ENCODE measurements at regions not wholly inside any gene's neighbourhood (a gene's known extent, or its start where the extent isn't known, plus 50 kb on each side); places are given as distances from the start of the nearest gene placed in this dataset.

- TF ChIP-seq, protein P1, sequence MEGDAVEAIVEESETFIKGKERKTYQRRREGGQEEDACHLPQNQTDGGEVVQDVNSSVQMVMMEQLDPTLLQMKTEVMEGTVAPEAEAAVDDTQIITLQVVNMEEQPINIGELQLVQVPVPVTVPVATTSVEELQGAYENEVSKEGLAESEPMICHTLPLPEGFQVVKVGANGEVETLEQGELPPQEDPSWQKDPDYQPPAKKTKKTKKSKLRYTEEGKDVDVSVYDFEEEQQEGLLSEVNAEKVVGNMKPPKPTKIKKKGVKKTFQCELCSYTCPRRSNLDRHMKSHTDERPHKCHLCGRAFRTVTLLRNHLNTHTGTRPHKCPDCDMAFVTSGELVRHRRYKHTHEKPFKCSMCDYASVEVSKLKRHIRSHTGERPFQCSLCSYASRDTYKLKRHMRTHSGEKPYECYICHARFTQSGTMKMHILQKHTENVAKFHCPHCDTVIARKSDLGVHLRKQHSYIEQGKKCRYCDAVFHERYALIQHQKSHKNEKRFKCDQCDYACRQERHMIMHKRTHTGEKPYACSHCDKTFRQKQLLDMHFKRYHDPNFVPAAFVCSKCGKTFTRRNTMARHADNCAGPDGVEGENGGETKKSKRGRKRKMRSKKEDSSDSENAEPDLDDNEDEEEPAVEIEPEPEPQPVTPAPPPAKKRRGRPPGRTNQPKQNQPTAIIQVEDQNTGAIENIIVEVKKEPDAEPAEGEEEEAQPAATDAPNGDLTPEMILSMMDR (IDR thresholded peaks at IDR 0.05; ENCODE audit: insufficient read depth, low read depth, low read length) = no peak
- TF ChIP-seq EZH2 (IDR thresholded peaks at IDR 0.05; ENCODE audit: insufficient read depth, low read length) = no peak
Measured at GRCh38 chr17:34725008-34725407, 145.6 kb downstream of the TMEM132E start.
